GM19438 (cell line): ENCODE measurements at regions not wholly inside any gene's neighbourhood (a gene's known extent, or its start where the extent isn't known, plus 50 kb on each side); places are given as distances from the start of the nearest gene placed in this dataset.
A peak's percentile ranks its signal among the peaks of the same experiment; 100 is the strongest.

Experiments used
- ATAC-seq: cut with Tn5 transposase; IDR thresholded peaks from one replicate; pipeline ENCODE4 v1.9.1; 2021; ENCODE audit warnings: low read depth; ENCODE audit not compliant: unreplicated experiment

GRCh38 chr6:82573254-82573972 is 209.8 kb downstream of the TPBG start:
- ATAC-seq = no peak

DNA sequence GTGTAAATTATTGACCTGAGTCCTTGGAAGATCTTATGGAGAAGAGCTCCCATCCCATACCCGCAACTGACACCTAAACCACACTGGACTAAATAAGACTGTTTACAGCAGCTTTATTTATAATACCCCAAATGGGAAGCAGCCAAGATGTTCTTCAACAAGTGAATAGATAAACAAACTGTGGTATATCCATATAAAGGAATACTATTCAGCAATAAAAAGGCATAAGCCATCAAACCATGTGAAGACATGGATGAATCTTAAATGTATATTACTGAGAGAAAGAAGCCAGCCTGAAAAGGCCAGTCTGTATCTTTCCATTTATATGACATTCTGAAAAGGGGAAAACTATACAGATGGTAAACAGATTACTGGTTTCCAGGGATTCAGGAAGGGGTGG is 212.7 kb downstream of the TPBG start:
- no peak for ATAC-seq

DNA sequence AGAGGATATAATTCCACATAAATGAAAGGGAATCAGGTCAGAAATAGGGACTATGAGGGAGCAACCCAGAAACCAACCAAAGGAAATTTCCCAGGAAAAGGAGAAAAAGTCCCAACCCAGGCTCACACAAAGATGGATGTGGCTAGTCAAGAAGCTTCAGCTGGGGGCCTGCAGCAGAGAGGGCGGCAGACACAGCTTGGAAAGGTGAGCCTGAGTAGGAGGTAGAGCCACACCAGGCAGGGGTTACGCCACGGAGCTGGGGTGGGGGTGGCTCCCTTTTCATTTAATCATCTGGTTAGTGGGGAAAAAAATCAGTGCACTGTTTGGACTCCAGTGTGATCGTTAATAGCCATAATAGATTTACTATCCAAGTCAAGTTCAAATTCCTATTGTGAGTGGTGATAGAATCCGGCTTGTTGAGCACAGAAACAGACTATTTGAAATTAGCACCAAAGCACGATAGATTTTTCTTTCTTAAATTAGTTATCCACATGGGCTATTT is 220.6 kb downstream of the TPBG start:
- no peak for ATAC-seq

- no peak for ATAC-seq
Measured at GRCh38 chr6:82584856-82585255, 221.2 kb downstream of the TPBG start.

GRCh38 chr6:82588020-82588419 is 224.4 kb downstream of the TPBG start:
- no peak for ATAC-seq

DNA sequence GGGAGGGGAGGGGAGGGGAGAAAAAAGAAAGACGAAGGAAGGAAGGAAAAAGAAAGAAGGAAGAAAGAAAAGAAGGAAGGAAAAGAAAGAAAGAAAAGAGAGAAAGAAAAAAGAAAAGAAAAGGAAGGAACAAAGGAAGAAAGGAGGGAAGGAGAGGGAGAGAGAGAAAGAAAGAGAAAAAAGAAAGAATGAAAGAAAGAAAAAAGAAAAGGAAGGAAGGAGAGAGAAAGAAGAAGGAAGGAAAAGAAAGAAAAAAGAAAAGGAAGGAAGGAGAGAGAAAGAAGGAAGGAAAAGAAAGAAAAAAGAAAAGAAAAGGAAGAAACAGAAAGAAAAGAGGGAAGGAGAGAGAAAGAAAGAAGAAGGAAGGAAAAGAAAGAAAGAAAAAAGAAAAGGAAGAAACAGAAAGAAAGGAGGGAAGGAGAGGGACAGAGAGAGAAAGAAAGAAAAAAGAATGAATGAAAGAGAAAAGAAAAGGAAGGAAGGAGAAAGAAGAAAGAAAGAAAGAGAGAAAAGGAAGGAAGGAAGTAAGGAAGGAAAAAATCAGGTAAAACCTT is 225.3 kb downstream of the TPBG start:
- no peak for ATAC-seq

GRCh38 chr6:82589509-82590206 is 226.0 kb downstream of the TPBG start:
- peak; percentile 73 for ATAC-seq

DNA sequence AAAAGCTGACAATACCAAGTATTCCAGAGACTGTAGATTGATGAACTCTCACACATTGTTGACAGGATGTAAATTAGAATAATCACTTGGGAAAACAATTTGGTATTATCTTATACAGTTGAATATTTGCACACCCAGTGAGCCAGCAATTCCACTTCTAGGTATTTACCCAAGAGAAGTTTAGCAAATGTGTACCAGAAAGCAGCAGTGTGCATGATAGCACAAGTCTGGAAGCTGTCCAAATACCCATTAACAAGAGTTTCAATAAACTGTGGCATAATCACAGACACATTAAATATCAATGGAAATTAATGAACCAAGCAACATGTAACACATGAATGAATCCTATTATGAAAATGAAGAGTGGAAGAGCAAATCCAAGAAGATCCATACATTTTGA is 233.6 kb downstream of the TPBG start:
- no peak for ATAC-seq

GRCh38 chr6:82602776-82603175 is 239.2 kb downstream of the TPBG start:
- no peak for ATAC-seq

GRCh38 chr6:82603871-82604270 is 240.3 kb downstream of the TPBG start:
- no peak for ATAC-seq

- no peak for ATAC-seq
Measured at GRCh38 chr6:82607998-82608725, 244.5 kb downstream of the TPBG start.

DNA sequence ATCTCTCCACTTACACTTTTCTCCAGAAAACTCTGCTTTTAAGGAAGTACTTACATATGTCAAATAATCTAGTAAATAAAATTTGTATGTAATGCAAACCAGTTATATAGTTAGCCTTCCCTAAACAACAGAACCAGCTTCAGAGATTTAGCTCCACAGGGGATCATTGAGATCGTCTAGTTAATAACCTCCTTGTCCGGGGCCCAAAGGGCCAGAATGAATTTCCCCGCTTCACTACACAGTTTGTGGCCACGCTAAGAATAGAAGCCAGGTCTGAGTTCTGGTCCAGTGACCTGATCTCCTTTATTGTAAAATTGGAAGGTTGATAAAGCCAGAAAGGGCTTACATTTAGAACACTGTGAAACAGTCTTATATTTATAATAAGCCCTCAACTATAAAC is 245.2 kb downstream of the TPBG start:
- ATAC-seq = no peak

- ATAC-seq = no peak
Measured at GRCh38 chr6:82611751-82612150, 248.1 kb downstream of the TPBG start.

- ATAC-seq = no peak
Measured at GRCh38 chr6:82612475-82613039, 248.9 kb downstream of the TPBG start.

GRCh38 chr6:82614518-82614917 is 250.9 kb downstream of the TPBG start:
- no peak for ATAC-seq

- no peak for ATAC-seq
Measured at GRCh38 chr6:82616386-82617028, 252.9 kb downstream of the TPBG start.

GRCh38 chr6:82617648-82618047 is 254.0 kb downstream of the TPBG start:
- ATAC-seq = no peak

DNA sequence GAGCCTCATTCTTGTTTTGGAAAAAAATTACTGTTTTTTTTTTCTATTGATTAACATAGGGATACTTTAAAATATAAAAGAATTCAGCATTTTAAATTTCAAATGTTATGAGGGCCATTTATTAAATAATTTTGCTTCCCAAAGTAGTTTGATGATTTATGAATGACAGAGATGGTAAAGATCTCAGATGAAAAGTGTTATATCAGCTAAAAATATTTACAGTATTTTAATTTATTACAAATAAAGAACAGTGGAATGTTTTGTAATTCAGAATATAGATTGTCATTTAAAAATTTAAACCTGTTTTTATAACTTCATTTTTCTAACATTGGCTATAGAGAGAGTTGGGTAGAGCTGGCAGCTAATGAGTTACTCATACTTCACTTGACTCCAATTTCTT is 256.0 kb downstream of the TPBG start:
- no peak for ATAC-seq

DNA sequence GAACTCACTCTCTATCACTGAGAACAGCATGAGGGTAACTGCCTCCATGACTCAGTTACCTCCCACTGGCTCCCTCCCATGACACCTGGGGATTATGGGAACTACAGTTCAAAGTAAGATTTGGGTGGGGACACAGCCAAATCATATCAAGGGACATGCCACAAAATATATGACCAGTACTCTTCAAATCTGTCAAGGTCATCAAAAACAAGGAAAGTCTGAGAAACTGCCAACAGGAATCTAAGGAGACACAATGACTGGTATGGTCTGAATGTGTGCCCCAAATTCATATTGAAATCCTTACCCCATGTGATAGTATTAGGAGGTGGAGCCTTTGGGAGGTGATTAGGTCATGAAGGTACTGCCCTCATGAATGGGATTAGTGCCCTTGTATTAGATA is 258.8 kb downstream of the TPBG start:
- no peak for ATAC-seq

- ATAC-seq = no peak
Measured at GRCh38 chr6:82624251-82624650, 260.6 kb downstream of the TPBG start.
